ENCODE measurements at regions not wholly inside any gene's neighbourhood (a gene's known extent, or its start where the extent isn't known, plus 50 kb on each side); places are given as distances from the start of the nearest gene placed in this dataset.

DNA sequence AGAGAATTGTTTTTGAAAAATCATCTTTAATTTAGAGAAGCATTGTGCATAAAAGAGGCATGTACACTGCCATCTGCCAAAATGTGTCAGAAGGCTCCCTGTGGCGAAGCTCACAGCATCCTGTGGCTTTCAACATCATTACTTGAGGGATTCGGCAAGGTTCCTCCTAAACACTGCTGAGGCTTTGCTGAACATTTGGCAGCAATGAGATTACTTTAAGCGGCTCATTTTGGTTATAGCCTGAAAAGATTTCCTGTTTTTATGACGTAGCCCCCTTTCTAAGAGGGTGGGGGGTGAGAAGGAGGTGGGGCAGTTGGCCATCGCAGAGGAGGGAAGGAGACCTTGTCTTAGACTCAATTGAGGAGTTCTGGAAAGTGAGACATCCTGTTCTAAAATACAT lies 469.4 kb downstream of the RASEF start:
- TF ChIP-seq YY1 (IDR thresholded peaks at IDR 0.05; ENCODE audit: borderline replicate concordance in 1 of 3, control insufficient read depth in 1 of 3, extremely low read depth in 1 of 3, insufficient read depth in 3 of 3, insufficient read length in 1 of 3, insufficient replicate concordance in 2 of 3, low read depth in 1 of 3, low read length in 2 of 3) (no peak), PHF21A (IDR thresholded peaks at IDR 0.05; ENCODE audit: borderline replicate concordance, low read depth) (no peak), POLR2A (conservative IDR thresholded peaks at IDR 0.05) (no peak)
- TF ChIP-seq, protein P1, sequence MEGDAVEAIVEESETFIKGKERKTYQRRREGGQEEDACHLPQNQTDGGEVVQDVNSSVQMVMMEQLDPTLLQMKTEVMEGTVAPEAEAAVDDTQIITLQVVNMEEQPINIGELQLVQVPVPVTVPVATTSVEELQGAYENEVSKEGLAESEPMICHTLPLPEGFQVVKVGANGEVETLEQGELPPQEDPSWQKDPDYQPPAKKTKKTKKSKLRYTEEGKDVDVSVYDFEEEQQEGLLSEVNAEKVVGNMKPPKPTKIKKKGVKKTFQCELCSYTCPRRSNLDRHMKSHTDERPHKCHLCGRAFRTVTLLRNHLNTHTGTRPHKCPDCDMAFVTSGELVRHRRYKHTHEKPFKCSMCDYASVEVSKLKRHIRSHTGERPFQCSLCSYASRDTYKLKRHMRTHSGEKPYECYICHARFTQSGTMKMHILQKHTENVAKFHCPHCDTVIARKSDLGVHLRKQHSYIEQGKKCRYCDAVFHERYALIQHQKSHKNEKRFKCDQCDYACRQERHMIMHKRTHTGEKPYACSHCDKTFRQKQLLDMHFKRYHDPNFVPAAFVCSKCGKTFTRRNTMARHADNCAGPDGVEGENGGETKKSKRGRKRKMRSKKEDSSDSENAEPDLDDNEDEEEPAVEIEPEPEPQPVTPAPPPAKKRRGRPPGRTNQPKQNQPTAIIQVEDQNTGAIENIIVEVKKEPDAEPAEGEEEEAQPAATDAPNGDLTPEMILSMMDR (IDR thresholded peaks at IDR 0.05 in 2 of 3, conservative IDR thresholded peaks at IDR 0.05 in 1 of 3; ENCODE audit: insufficient read depth in 2 of 3, low read depth in 1 of 3, low read length in 3 of 3), result no peak

All from K562 (cell line).